ENCODE measurements at regions not wholly inside any gene's neighbourhood (a gene's known extent, or its start where the extent isn't known, plus 50 kb on each side); places are given as distances from the start of the nearest gene placed in this dataset.

DNA sequence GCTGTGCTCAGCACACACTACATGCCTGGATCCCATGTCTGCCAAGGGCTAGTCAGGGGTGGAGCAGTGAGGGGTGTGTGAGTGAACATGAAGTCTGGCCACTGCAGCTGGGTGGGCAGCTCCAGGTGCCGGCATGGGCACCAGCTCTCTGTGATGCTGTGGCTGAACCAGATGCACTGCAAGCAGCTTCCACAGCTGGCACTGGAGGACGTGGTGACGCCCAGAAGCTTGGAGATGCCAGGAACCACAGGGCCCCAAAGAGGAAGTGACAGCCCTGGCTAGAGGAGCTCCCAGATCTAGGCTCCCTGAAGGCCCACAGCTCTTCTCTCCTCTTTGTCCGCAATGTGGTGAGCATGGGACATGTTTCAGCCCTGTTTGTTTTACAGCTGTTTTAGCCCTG is 776.3 kb upstream of the POU3F3 start:
- FAIRE-seq, result no peak
- Histone ChIP-seq H3K9me3 (no peaks in the 10 kb centered on the region), H3K27ac (no peak overlapping the region), H3K4me3 (no peak overlapping the region), H3K4me1 (no peaks in the 10 kb centered on the region), H3K4me2 (no peak overlapping the region)
- ChIA-PET POLR2A (no interaction called here), CTCF (no interaction called here)
- TF ChIP-seq JUN (IDR thresholded peaks at IDR 0.05) (no peak), FOXS1 (CRISPR knock-in tag; IDR thresholded peaks at IDR 0.05) (no peak), CHD4 (IDR thresholded peaks at IDR 0.05; ENCODE audit: borderline replicate concordance) (no peak), RFX5 (IDR thresholded peaks at IDR 0.05) (no peak), MAX (IDR thresholded peaks at IDR 0.05) (no peak), KDM1A (IDR thresholded peaks at IDR 0.05; ENCODE audit: low read depth) (no peak), SREBF2 (IDR thresholded peaks at IDR 0.05) (no peak), SMC3 (IDR thresholded peaks at IDR 0.05) (no peak), ESRRA (IDR thresholded peaks at IDR 0.05; ENCODE audit: borderline replicate concordance, low read length) (no peak), MYC (IDR thresholded peaks at IDR 0.05; ENCODE audit: borderline replicate concordance, low read length) (no peak), RCOR1 (IDR thresholded peaks at IDR 0.05; ENCODE audit: low read depth, low read length) (no peak), HOXB5 (CRISPR knock-in tag; IDR thresholded peaks at IDR 0.05) (no peak), FOSB (CRISPR knock-in tag; IDR thresholded peaks at IDR 0.05) (no peak)
- TF ChIP-seq, protein P1, sequence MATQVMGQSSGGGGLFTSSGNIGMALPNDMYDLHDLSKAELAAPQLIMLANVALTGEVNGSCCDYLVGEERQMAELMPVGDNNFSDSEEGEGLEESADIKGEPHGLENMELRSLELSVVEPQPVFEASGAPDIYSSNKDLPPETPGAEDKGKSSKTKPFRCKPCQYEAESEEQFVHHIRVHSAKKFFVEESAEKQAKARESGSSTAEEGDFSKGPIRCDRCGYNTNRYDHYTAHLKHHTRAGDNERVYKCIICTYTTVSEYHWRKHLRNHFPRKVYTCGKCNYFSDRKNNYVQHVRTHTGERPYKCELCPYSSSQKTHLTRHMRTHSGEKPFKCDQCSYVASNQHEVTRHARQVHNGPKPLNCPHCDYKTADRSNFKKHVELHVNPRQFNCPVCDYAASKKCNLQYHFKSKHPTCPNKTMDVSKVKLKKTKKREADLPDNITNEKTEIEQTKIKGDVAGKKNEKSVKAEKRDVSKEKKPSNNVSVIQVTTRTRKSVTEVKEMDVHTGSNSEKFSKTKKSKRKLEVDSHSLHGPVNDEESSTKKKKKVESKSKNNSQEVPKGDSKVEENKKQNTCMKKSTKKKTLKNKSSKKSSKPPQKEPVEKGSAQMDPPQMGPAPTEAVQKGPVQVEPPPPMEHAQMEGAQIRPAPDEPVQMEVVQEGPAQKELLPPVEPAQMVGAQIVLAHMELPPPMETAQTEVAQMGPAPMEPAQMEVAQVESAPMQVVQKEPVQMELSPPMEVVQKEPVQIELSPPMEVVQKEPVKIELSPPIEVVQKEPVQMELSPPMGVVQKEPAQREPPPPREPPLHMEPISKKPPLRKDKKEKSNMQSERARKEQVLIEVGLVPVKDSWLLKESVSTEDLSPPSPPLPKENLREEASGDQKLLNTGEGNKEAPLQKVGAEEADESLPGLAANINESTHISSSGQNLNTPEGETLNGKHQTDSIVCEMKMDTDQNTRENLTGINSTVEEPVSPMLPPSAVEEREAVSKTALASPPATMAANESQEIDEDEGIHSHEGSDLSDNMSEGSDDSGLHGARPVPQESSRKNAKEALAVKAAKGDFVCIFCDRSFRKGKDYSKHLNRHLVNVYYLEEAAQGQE (IDR thresholded peaks at IDR 0.05), result no peak
- TF ChIP-seq, protein P2, sequence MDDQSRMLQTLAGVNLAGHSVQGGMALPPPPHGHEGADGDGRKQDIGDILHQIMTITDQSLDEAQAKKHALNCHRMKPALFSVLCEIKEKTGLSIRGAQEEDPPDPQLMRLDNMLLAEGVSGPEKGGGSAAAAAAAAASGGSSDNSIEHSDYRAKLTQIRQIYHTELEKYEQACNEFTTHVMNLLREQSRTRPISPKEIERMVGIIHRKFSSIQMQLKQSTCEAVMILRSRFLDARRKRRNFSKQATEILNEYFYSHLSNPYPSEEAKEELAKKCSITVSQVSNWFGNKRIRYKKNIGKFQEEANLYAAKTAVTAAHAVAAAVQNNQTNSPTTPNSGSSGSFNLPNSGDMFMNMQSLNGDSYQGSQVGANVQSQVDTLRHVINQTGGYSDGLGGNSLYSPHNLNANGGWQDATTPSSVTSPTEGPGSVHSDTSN (IDR thresholded peaks at IDR 0.05), result no peak
- TF ChIP-seq, protein P3, sequence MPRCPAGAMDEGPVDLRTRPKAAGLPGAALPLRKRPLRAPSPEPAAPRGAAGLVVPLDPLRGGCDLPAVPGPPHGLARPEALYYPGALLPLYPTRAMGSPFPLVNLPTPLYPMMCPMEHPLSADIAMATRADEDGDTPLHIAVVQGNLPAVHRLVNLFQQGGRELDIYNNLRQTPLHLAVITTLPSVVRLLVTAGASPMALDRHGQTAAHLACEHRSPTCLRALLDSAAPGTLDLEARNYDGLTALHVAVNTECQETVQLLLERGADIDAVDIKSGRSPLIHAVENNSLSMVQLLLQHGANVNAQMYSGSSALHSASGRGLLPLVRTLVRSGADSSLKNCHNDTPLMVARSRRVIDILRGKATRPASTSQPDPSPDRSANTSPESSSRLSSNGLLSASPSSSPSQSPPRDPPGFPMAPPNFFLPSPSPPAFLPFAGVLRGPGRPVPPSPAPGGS (IDR thresholded peaks at IDR 0.05), result no peak
- WGBS (ENCODE audit: missing lambda C conversion rate), result 55% methylated on average over 4 of the region's 4 CpGs
- DNase-seq (ENCODE audit: low read depth in 1 of 2, low spot score in 1 of 2), result no peak
- ATAC-seq, result no peak

GRCh38 chr2:104078431-104079157 is 775.3 kb upstream of the POU3F3 start:
- POLR2A ChIA-PET, result no interaction called here

More at GRCh38 chr2:104078431-104079157, 775.3 kb upstream of the POU3F3 start:
- no peak overlapping the region for H3K4me2 ChIP-seq
- TF ChIP-seq, protein P4, sequence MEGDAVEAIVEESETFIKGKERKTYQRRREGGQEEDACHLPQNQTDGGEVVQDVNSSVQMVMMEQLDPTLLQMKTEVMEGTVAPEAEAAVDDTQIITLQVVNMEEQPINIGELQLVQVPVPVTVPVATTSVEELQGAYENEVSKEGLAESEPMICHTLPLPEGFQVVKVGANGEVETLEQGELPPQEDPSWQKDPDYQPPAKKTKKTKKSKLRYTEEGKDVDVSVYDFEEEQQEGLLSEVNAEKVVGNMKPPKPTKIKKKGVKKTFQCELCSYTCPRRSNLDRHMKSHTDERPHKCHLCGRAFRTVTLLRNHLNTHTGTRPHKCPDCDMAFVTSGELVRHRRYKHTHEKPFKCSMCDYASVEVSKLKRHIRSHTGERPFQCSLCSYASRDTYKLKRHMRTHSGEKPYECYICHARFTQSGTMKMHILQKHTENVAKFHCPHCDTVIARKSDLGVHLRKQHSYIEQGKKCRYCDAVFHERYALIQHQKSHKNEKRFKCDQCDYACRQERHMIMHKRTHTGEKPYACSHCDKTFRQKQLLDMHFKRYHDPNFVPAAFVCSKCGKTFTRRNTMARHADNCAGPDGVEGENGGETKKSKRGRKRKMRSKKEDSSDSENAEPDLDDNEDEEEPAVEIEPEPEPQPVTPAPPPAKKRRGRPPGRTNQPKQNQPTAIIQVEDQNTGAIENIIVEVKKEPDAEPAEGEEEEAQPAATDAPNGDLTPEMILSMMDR (IDR thresholded peaks at IDR 0.05), result peak; percentile 35
- no peak for TF ChIP-seq POLR2AphosphoS2 (conservative IDR thresholded peaks at IDR 0.05; ENCODE audit: low read length)
- TF ChIP-seq RCOR1 (IDR thresholded peaks at IDR 0.05; ENCODE audit: low read depth, low read length), result no peak
- TF ChIP-seq HOXA7 (CRISPR knock-in tag; IDR thresholded peaks at IDR 0.05), result no peak
- peak; percentile 34; the same call in 1 of the 3 replicates for TF ChIP-seq SMC3 (IDR thresholded peaks at IDR 0.05)
- no peak for TF ChIP-seq MYC (IDR thresholded peaks at IDR 0.05; ENCODE audit: borderline replicate concordance, low read length)
- TF ChIP-seq MAFK (IDR thresholded peaks at IDR 0.05; ENCODE audit: partially characterized antibody), result no peak
- peak in 1 of 2 experiments; percentile 32; a peak in 2 of 5 replicates for TF ChIP-seq RAD21 (conservative IDR thresholded peaks at IDR 0.05 in 1 of 2, IDR thresholded peaks at IDR 0.05 in 1 of 2)
- H3K4me3 ChIP-seq, result no peak overlapping the region
- peak in 1 of 2 experiments; percentile 2 for DNase-seq (ENCODE audit: low read depth in 1 of 2, low spot score in 1 of 2)
- no peaks in the 10 kb centered on the region for H3K4me1 ChIP-seq
- no peak overlapping the region for H3K27ac ChIP-seq
- no peak for FAIRE-seq
- H3K9me3 ChIP-seq, result no peaks in the 10 kb centered on the region
- CTCF ChIA-PET, result no interaction called here
- ATAC-seq, result peak; percentile 53 to 64; a peak in 3 of 6 replicates
- WGBS (ENCODE audit: missing lambda C conversion rate), result 80% methylated on average over 1 of the region's 9 CpGs
